Activated CD4-positive, alpha-beta T cell treated with anti-CD3 and anti-CD28 coated beads for 24 hours (primary cell): ENCODE measurements at regions not wholly inside any gene's neighbourhood (a gene's known extent, or its start where the extent isn't known, plus 50 kb on each side); places are given as distances from the start of the nearest gene placed in this dataset.
"Not testable (repeated sequence)": the region's sequence is repeated elsewhere in the genome, so short reads cannot be mapped to it uniquely, and the experiment has no call there.

Experiments used
- DNase-seq, 2 donors: peaks; one replicate each; pipeline ENCODE4 v3.0.0-alpha.2; 2020; ENCODE audit warnings: low read depth in 2 of 2

- no peak for DNase-seq
Observed at GRCh38 chr7:142698429-142698828, 50.8 kb upstream of the PRSS1 start.

GRCh38 chr7:142697270-142697669, 52.0 kb upstream of the PRSS1 start:
- no peak for DNase-seq

GRCh38 chr7:142696456-142697179, 52.7 kb upstream of the PRSS1 start:
- no peak for DNase-seq

GRCh38 chr7:142693911-142694310, 55.4 kb upstream of the PRSS1 start:
- DNase-seq, result no peak

GRCh38 chr7:142690554-142691182, 58.6 kb upstream of the PRSS1 start:
- no peak for DNase-seq

GRCh38 chr7:142689439-142690120, 59.7 kb upstream of the PRSS1 start:
- no peak for DNase-seq

- no peak for DNase-seq
Observed at GRCh38 chr7:142685877-142686508, 63.3 kb upstream of the PRSS1 start.

GRCh38 chr7:142681314-142682092, 67.8 kb upstream of the PRSS1 start:
- no peak for DNase-seq

GRCh38 chr7:142671506-142671905, 77.8 kb upstream of the PRSS1 start:
- DNase-seq, result no peak

- DNase-seq, result no peak
Observed at GRCh38 chr7:142670511-142670910, 78.8 kb upstream of the PRSS1 start.

GRCh38 chr7:142669074-142669654, 80.1 kb upstream of the PRSS1 start:
- no peak for DNase-seq

GRCh38 chr7:142668495-142668894, 80.8 kb upstream of the PRSS1 start:
- DNase-seq, result no peak

- no peak for DNase-seq
Observed at GRCh38 chr7:142657376-142657775, 91.9 kb upstream of the PRSS1 start.

GRCh38 chr7:142654398-142654797, 94.9 kb upstream of the PRSS1 start:
- no peak for DNase-seq

- DNase-seq, result no peak
Observed at GRCh38 chr7:142647749-142648148, 101.5 kb upstream of the PRSS1 start.

- DNase-seq, result no peak
Observed at GRCh38 chr7:142646386-142647140, 102.7 kb upstream of the PRSS1 start.

- DNase-seq, result no peak
Observed at GRCh38 chr7:142645777-142646176, 103.5 kb upstream of the PRSS1 start.

GRCh38 chr7:142642316-142642715, 107.0 kb upstream of the PRSS1 start:
- no peak for DNase-seq

- DNase-seq, result not testable (repeated sequence)
Observed at GRCh38 chr7:142641252-142641651, 108.0 kb upstream of the PRSS1 start.

- DNase-seq, result no peak
Observed at GRCh38 chr7:142638581-142638980, 110.7 kb upstream of the PRSS1 start.

- DNase-seq, result no peak
Observed at GRCh38 chr7:142637240-142637639, 112.0 kb upstream of the PRSS1 start.
